Endodermal cell (in vitro differentiated cells): ENCODE measurements at regions not wholly inside any gene's neighbourhood (a gene's known extent, or its start where the extent isn't known, plus 50 kb on each side); places are given as distances from the start of the nearest gene placed in this dataset.

ENCODE experiments used
- DNase-seq: peaks from one replicate; pipeline ENCODE4 v3.0.0-alpha.2; 2017
- H3K27ac ChIP-seq: 2 replicates; pipeline ENCODE4 v1.5.1; 2013; ENCODE audit warnings: mild to moderate bottlenecking, low read depth, low read length, moderate library complexity
- H3K27me3 ChIP-seq: 2 replicates; pipeline ENCODE4 v1.6.1; 2013; ENCODE audit warnings: mild to moderate bottlenecking, low read length, moderate library complexity; ENCODE audit not compliant: insufficient read depth, control insufficient read depth, poor library complexity, severe bottlenecking
- H3K36me3 ChIP-seq: 2 replicates; pipeline ENCODE4 v1.7.0; 2013; ENCODE audit warnings: mild to moderate bottlenecking, low read length, moderate library complexity; ENCODE audit not compliant: control insufficient read depth, insufficient read depth
- H3K4me1 ChIP-seq: one replicate; pipeline ENCODE4 v1.7.0; 2013; ENCODE audit warnings: low read length; ENCODE audit not compliant: control insufficient read depth, insufficient read depth
- H3K4me3 ChIP-seq: 2 replicates; pipeline ENCODE4 v1.5.1; 2013; ENCODE audit warnings: mild to moderate bottlenecking, low read length, moderate library complexity
- H3K9ac ChIP-seq: 2 replicates; pipeline ENCODE4 v1.6.1; 2013; ENCODE audit warnings: mild to moderate bottlenecking, low read length, moderate library complexity; ENCODE audit not compliant: poor library complexity, severe bottlenecking; ENCODE audit errors: extremely low read depth
- H3K9me3 ChIP-seq: 2 replicates; pipeline ENCODE4 v1.6.1; 2013; ENCODE audit warnings: mild to moderate bottlenecking, low read length, moderate library complexity; ENCODE audit not compliant: control insufficient read depth
- H3K27ac Mint-ChIP-seq: 2 replicates; pipeline ENCODE4 v1.8.0; 2020; ENCODE audit warnings: mixed read lengths
- H3K27me3 Mint-ChIP-seq: 2 replicates; pipeline ENCODE4 v1.8.0; 2021; ENCODE audit warnings: mild to moderate bottlenecking, mixed read lengths; ENCODE audit not compliant: insufficient read depth
- H3K36me3 Mint-ChIP-seq: 2 replicates; pipeline ENCODE4 v1.8.0; 2020; ENCODE audit warnings: low read depth, mixed read lengths
- H3K4me1 Mint-ChIP-seq: 2 replicates; pipeline ENCODE4 v1.8.0; 2020; ENCODE audit warnings: mixed read lengths
- H3K4me3 Mint-ChIP-seq: 2 replicates; pipeline ENCODE4 v1.8.0; 2020; ENCODE audit warnings: mild to moderate bottlenecking, moderate library complexity, mixed read lengths
- H3K9me3 Mint-ChIP-seq: 2 replicates; pipeline ENCODE4 v1.8.0; 2020; ENCODE audit warnings: mild to moderate bottlenecking, mixed read lengths
- CTCF ChIP-seq: fragments of 200-600 bp; sonication (generic); conservative IDR thresholded peaks from 2 replicates; pipeline ENCODE4 v1.5.0; 2021; ENCODE audit warnings: antibody characterized with exemption, mild to moderate bottlenecking
- WGBS, 2 experiments: methylation state at CpG; one replicate each; pipeline versions ENCODE4 v1.1.5 to v1.1.7; 2013; ENCODE audit warnings: missing lambda C conversion rate in 2 of 2, mixed read lengths in 1 of 2; ENCODE audit not compliant: insufficient coverage in 1 of 2, insufficient read length in 1 of 2; 5-methylcytosine and 5-hydroxymethylcytosine counted together

GRCh38 chr1:14149431-14149830 lies 449.1 kb upstream of the KAZN start:
- H3K4me3 ChIP-seq = no peak overlapping the region
- H3K4me1 Mint-ChIP-seq = peaks cover 5% of the 10 kb centered on the region
- peak overlapping the region; percentile 33 for H3K27ac Mint-ChIP-seq
- 85 to 92% methylated on average over 3 to 7 of the region's 7 CpGs for WGBS, 2 experiments
- H3K27me3 Mint-ChIP-seq = peaks cover 6% of the 10 kb centered on the region
- no peaks in the 10 kb centered on the region for H3K9me3 ChIP-seq
- no peak overlapping the region for H3K9ac ChIP-seq
- DNase-seq = no peak
- H3K27ac ChIP-seq = no peak overlapping the region
- H3K27me3 ChIP-seq = peaks cover 30% of the 10 kb centered on the region
- H3K4me1 ChIP-seq = no peaks in the 10 kb centered on the region
- peak; percentile 56 for TF ChIP-seq CTCF
- H3K9me3 Mint-ChIP-seq = peaks cover 2% of the 10 kb centered on the region
- no peaks in the 10 kb centered on the region for H3K36me3 ChIP-seq
- no peaks in the 10 kb centered on the region for H3K36me3 Mint-ChIP-seq
- H3K4me3 Mint-ChIP-seq = no peak overlapping the region

- Mint-ChIP-seq H3K36me3 (no peaks in the 10 kb centered on the region), H3K27ac (no peak overlapping the region), H3K4me3 (no peak overlapping the region), H3K4me1 (no peaks in the 10 kb centered on the region), H3K9me3 (peaks cover 20% of the 10 kb centered on the region), H3K27me3 (peaks cover 4% of the 10 kb centered on the region)
- Histone ChIP-seq H3K36me3 (no peaks in the 10 kb centered on the region), H3K4me3 (no peak overlapping the region), H3K9me3 (no peaks in the 10 kb centered on the region), H3K4me1 (no peaks in the 10 kb centered on the region), H3K27ac (no peak overlapping the region), H3K9ac (no peak overlapping the region), H3K27me3 (peaks cover 14% of the 10 kb centered on the region)
- WGBS, 2 experiments = 94 to 100% methylated on average over 4 of the region's 4 CpGs
- no peak for TF ChIP-seq CTCF
- no peak for DNase-seq
These were observed 441.9 kb upstream of the KAZN start for GRCh38 chr1:14156543-14156942.

- no peak overlapping the region for H3K27ac ChIP-seq
- no peak overlapping the region for H3K9ac ChIP-seq
- no peaks in the 10 kb centered on the region for H3K4me1 ChIP-seq
- Mint-ChIP-seq H3K4me1 (no peaks in the 10 kb centered on the region), H3K27ac (no peak overlapping the region), H3K36me3 (no peaks in the 10 kb centered on the region), H3K4me3 (no peak overlapping the region), H3K27me3 (peaks cover 2% of the 10 kb centered on the region), H3K9me3 (peaks cover 29% of the 10 kb centered on the region)
- peaks cover 22% of the 10 kb centered on the region for H3K27me3 ChIP-seq
- no peak overlapping the region for H3K4me3 ChIP-seq
- DNase-seq = no peak
- no peaks in the 10 kb centered on the region for H3K9me3 ChIP-seq
- no peaks in the 10 kb centered on the region for H3K36me3 ChIP-seq
- 33 to 76% methylated on average over 1 to 2 of the region's 2 CpGs for WGBS, 2 experiments
- TF ChIP-seq CTCF = no peak
These were observed 437.7 kb upstream of the KAZN start for GRCh38 chr1:14160781-14161180.
